Subcutaneous abdominal adipose tissue (tissue), 5 donors: ENCODE measurements at regions not wholly inside any gene's neighbourhood (a gene's known extent, or its start where the extent isn't known, plus 50 kb on each side); places are given as distances from the start of the nearest gene placed in this dataset.

Experiments
- H3K27ac ChIP-seq: one replicate; pipeline ENCODE4 v1.7.0; 2013; ENCODE audit warnings: low read depth, mild to moderate bottlenecking, inconsistent platforms, low read length, moderate library complexity
- H3K27me3 ChIP-seq, 5 donors: one replicate each; pipeline ENCODE4 v1.7.0; 2013; ENCODE audit warnings: low read length in 5 of 5, inconsistent platforms in 1 of 5; ENCODE audit not compliant: control insufficient read depth in 5 of 5, insufficient read depth in 4 of 5
- H3K36me3 ChIP-seq, 5 donors: one replicate each; pipeline ENCODE4 v1.7.0; 2013; ENCODE audit warnings: low read length in 5 of 5; ENCODE audit not compliant: control insufficient read depth in 5 of 5, insufficient read depth in 5 of 5
- H3K4me1 ChIP-seq, 5 donors: one replicate each; pipeline ENCODE4 v1.7.0; 2013; ENCODE audit warnings: low read length in 5 of 5, mild to moderate bottlenecking in 3 of 5, moderate library complexity in 1 of 5; ENCODE audit not compliant: control insufficient read depth in 5 of 5, insufficient read depth in 5 of 5
- H3K4me3 ChIP-seq, 5 donors: one replicate each; pipeline ENCODE4 v1.7.0; 2013; ENCODE audit warnings: low read length in 5 of 5, low read depth in 1 of 5
- H3K9ac ChIP-seq, 5 donors: one replicate each; pipeline ENCODE4 v1.7.0; 2013; ENCODE audit warnings: low read length in 5 of 5, mild to moderate bottlenecking in 4 of 5, moderate library complexity in 3 of 5
- H3K9me3 ChIP-seq, 5 donors: one replicate each; pipeline ENCODE4 v1.7.0; 2013; ENCODE audit warnings: low read length in 5 of 5; ENCODE audit not compliant: control insufficient read depth in 5 of 5
- donor health status: healthy.
- donor health status: healthy.
- donor health status: healthy.
- donor health status: healthy.
- donor health status: healthy.

DNA sequence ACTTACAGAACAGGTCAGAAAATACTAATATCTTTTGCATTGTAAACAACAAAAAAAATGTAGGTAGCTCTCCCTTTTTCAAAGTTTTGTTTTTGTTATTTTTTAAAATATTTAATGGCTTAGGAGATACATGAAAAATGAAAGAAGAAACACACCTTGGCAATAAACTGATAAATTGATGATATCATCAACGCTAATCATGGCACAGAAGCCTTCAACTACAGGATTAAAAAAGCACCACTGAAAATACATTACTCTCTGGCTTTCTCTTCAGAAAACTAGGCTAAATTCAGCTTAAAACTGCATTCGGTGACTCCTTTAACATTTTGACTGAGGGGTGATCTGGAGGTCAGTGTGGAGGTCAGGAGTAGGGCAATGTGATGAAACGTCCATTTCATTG is 1018.8 kb upstream of the FANCL start:
- Histone ChIP-seq H3K27ac (no peak overlapping the region), H3K4me3 (no peak overlapping the region), H3K36me3 (no peaks in the 10 kb centered on the region), H3K4me1 (no peaks in the 10 kb centered on the region), H3K27me3 (no peaks in the 10 kb centered on the region), H3K9ac (no peak overlapping the region), H3K9me3 (no peaks in the 10 kb centered on the region)

DNA sequence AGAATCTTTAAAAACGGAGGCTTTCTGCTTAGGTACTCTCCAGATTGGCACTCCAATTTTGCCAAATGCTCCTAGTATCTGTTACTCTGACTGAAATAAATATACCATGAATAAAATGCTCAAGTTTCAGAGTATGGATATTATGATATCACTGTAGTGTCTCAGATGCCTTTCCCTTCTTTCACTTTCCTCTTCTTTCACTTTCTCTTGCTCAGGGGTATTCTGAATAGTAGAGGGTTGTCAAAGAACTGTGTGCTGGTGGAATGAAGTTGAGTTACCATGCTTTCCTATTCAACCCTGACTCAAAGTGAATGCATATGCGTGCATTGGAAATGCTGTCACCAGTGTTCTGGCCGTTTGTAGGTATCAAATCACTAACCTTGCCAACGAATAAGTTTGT is 1015.2 kb upstream of the FANCL start:
- H3K9me3 ChIP-seq, result no peaks in the 10 kb centered on the region
- no peaks in the 10 kb centered on the region for H3K27me3 ChIP-seq
- no peaks in the 10 kb centered on the region for H3K4me1 ChIP-seq
- no peak overlapping the region for H3K27ac ChIP-seq
- no peak overlapping the region for H3K4me3 ChIP-seq
- no peaks in the 10 kb centered on the region for H3K36me3 ChIP-seq
- H3K9ac ChIP-seq, result no peak overlapping the region

DNA sequence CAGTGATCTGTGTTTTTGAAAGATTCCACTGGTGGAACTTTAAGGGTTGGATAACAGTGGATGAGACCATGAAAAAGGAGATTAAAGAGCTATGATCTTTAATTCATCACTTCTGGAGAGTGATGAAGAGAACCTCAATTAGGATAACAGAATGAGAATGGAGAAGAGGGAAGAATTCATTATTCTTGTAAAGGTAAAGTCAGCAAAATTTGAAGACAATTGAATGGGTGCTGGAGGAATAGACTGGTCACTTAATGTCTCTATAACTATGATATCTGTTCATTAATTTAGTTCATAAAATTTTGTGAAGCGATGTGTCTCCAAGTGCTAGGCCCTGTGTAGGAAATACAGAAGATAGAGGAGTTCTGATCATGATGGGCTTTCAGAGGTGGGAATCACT is 1013.2 kb upstream of the FANCL start:
- H3K9ac ChIP-seq, result no peak overlapping the region
- H3K27me3 ChIP-seq, result peaks cover 0 to 3% (median 0%) of the 10 kb centered on the region in 5 donors
- H3K27ac ChIP-seq, result no peak overlapping the region
- no peaks in the 10 kb centered on the region for H3K9me3 ChIP-seq
- no peak overlapping the region for H3K4me3 ChIP-seq
- H3K36me3 ChIP-seq, result no peaks in the 10 kb centered on the region
- H3K4me1 ChIP-seq, result no peaks in the 10 kb centered on the region

DNA sequence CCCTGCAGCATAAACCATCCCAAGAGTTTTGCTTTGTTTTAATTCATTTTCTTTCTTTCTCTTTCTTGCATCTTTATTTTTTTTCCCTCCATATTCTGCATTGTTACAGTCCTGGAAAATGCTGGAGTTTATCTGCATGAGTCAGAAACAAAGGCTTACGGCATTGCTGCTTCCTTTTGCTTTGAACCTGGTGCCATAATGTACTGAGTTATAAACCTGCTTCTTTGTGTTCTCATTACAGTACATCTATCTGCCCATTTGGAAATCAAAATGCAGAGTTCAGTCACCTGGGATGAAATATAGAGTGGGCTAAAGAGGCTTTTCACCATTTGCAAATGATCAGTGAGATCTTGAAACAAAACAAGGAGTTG is 1009.2 kb upstream of the FANCL start:
- Histone ChIP-seq H3K4me3 (no peak overlapping the region), H3K9me3 (no peaks in the 10 kb centered on the region), H3K27me3 (peaks cover 0 to 3% (median 0%) of the 10 kb centered on the region in 5 donors), H3K36me3 (no peaks in the 10 kb centered on the region), H3K4me1 (no peaks in the 10 kb centered on the region), H3K27ac (no peak overlapping the region), H3K9ac (no peak overlapping the region)

DNA sequence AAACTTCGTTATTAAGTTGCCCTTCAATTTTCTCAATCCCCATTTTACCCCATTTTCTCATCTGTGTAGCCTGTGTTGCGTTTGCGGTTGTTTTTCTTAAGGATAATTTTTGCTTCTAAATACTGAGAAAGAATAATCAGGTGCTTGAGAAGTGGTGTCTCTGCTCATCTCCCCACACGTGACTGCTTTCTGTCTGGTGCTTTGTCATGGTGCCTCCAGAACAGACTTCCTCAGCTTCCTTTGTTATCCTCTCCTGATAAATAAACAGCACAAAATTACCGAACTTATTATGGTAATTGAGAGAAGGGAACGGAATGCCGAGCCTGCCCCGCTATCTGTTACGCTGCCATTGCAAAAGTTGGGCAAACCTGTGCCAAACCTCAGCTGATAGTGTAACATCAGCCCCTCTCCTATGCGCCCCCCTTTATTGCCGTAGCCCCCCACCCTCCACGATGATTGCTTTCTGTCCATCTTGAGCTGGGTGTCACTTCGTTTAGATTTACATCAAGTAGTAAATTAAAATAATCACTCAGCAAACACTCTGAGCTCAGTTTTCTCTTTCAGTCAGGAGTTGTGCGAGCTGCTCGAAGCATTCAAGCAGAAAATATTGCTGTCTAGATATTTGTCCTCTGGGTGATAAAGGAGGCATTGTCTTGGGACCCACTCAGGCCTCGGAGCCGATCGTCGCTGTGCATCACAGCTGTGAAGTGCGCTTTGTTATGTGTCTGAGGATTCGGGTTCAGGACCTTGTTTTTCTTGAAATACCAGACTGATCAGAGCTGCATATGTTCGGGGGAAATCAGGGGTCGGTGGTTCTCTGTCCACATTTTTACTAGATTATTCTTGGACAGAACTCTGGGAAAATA is 1008.5 kb upstream of the FANCL start:
- Histone ChIP-seq H3K9ac (no peak overlapping the region), H3K4me1 (no peaks in the 10 kb centered on the region), H3K9me3 (no peaks in the 10 kb centered on the region), H3K27me3 (peaks cover 0 to 3% (median 0%) of the 10 kb centered on the region in 5 donors), H3K36me3 (no peaks in the 10 kb centered on the region), H3K27ac (no peak overlapping the region), H3K4me3 (no peak overlapping the region)

DNA sequence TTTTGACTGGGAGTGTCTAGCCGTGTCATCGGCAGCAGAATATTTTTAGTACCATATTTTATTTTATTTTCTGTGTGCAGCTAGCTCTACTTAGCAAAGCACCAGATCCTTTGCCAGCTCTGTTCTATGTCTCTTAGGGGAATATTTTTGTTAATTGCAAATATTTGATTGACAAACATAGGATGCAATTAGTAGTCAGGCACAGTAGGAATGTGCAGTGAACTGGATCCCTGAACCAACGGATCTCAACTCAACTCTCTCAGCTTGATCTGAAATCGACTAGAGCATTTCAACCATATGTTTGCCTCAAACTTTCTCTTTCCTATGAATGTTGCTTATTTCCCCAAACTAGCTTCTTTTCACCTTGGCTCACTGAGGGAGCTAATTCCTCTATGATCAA is 998.0 kb upstream of the FANCL start:
- Histone ChIP-seq H3K9me3 (no peaks in the 10 kb centered on the region), H3K4me1 (no peaks in the 10 kb centered on the region), H3K27me3 (no peaks in the 10 kb centered on the region), H3K4me3 (no peak overlapping the region), H3K27ac (no peak overlapping the region), H3K36me3 (no peaks in the 10 kb centered on the region), H3K9ac (no peak overlapping the region)

DNA sequence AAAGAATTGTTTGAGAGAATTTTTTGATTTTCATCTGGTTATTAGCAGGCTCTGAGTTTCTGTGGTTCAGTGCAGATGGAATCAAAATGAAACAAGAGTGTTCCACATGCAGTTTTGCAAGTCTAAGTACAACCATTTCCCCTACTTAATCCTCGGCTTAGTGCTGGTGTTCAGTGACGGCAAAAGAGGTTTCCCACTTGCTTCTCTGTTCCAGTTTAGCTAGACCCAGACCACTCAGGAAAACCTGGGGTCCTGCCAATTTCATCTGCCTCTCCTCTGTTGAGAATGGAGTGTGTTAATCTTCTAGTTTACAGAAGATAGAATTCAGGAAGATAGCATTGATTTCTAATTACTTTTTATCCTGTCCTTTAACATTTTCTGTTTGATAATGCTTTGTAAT is 996.2 kb upstream of the FANCL start:
- no peaks in the 10 kb centered on the region for H3K4me1 ChIP-seq
- H3K9me3 ChIP-seq, result no peaks in the 10 kb centered on the region
- H3K4me3 ChIP-seq, result no peak overlapping the region
- no peak overlapping the region for H3K9ac ChIP-seq
- no peaks in the 10 kb centered on the region for H3K36me3 ChIP-seq
- H3K27me3 ChIP-seq, result no peaks in the 10 kb centered on the region
- H3K27ac ChIP-seq, result no peak overlapping the region

DNA sequence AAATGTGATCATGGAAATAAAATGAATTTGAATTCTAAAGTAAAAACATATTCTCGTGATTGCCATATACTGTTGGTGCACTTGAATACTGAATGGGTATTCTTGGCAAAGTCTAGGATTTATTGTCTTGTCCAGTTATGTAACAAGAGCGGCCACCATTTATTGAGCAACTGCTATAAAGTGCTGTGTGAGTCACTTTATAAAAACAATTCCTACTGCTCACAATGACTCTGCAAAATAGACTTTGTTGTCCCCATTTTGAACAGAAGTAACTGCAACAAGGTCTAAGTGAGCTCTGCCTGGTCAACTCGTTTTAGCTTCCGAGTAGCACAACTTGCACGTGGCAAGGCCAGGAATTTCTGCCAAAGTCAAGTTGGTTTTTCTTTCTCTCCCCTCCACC is 995.6 kb upstream of the FANCL start:
- no peak overlapping the region for H3K27ac ChIP-seq
- no peaks in the 10 kb centered on the region for H3K27me3 ChIP-seq
- H3K9me3 ChIP-seq, result no peaks in the 10 kb centered on the region
- H3K4me3 ChIP-seq, result no peak overlapping the region
- H3K4me1 ChIP-seq, result no peaks in the 10 kb centered on the region
- H3K9ac ChIP-seq, result no peak overlapping the region
- no peaks in the 10 kb centered on the region for H3K36me3 ChIP-seq

DNA sequence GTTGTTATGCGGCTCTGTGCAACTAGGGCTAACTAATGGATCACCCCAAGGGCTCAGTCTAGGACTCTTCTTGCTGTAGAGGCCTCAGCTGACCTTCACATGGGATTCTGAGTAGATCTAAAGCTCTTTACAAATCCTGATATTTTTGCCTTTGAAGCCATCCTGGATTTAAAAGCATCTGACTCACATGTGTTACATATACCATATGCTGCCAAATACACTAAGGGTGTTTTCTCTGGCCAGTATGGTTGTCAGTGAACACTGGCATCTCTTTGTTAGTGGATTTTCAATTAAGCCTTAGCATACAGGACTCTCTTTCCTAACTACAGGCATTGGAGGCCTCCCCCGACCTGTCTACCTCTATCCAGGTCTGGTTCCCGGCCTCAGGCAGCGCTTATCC is 992.8 kb upstream of the FANCL start:
- Histone ChIP-seq H3K27ac (no peak overlapping the region), H3K4me3 (no peak overlapping the region), H3K9me3 (no peaks in the 10 kb centered on the region), H3K9ac (no peak overlapping the region), H3K36me3 (no peaks in the 10 kb centered on the region), H3K4me1 (no peaks in the 10 kb centered on the region), H3K27me3 (no peaks in the 10 kb centered on the region)

DNA sequence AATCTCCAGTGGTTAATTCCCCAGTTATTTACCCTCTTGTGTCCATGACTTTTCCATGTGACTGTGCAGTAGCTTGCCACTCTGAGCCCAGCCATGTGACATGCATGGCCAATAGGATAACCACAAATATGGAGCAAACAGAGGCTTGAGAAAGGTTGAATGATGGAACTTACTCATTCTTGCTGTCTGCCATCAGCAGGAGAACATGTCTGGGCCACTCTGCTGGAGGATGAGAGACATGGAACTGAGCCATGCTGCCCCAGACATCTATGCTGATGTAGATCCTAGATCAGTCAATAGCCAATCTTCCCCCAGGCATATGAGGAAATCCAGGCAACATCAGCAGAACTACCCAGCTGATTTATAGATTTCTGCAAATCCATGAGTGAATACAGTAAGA is 992.3 kb upstream of the FANCL start:
- Histone ChIP-seq H3K9ac (no peak overlapping the region), H3K4me3 (no peak overlapping the region), H3K9me3 (no peaks in the 10 kb centered on the region), H3K4me1 (no peaks in the 10 kb centered on the region), H3K27ac (no peak overlapping the region), H3K36me3 (no peaks in the 10 kb centered on the region), H3K27me3 (no peaks in the 10 kb centered on the region)
